IPS-18c (cell line): ENCODE measurements at regions not wholly inside any gene's neighbourhood (a gene's known extent, or its start where the extent isn't known, plus 50 kb on each side); places are given as distances from the start of the nearest gene placed in this dataset.

Experiments used
- H3K4me3 ChIP-seq: 2 replicates; pipeline ENCODE4 v1.7.0; 2013; ENCODE audit warnings: low read depth, mild to moderate bottlenecking, low read length, moderate library complexity; ENCODE audit not compliant: insufficient read depth
- H3K9me3 ChIP-seq: one replicate; pipeline ENCODE4 v1.6.1; 2013; ENCODE audit warnings: mild to moderate bottlenecking, low read length, moderate library complexity; ENCODE audit not compliant: control insufficient read depth, insufficient read depth

DNA sequence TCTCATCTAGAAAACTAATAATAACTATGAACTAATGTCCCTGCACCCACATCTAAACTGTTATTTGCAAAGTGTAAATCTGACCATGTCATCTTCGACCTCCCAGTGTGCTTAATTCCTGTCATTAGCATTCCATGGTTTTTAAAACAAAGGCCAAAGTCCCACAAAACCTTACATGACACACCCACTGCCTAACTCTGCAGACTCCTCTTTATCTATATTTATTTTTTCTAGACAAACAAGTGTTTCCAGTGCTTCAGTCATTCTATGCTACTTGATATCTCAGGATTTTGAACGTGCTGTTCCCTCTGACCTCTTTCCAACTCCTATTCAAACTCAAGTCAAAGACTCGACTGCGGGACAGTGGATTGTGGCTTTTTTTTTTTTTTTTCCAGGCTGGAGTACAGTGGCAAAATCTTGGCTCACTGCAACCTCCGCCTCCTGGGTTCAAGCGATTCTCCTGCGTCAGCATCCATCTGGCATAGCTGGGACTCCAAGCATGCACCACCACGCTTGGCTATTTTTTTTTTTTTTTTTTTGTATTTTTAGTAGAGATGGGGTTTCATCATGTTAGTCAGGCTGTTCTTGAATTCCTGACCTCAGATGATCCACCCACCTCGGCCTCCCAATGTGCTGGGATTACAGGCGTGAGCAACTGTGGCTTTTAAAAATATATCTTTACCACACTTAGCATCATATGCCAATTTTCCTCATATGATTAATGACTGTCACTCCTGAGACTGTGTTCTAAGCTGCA lies 1511.0 kb downstream of the ARAP2 start:
- Histone ChIP-seq H3K4me3 (no peak overlapping the region), H3K9me3 (peaks cover 2% of the 10 kb centered on the region)

GRCh38 chr4:34766935-34767334 lies 1477.4 kb downstream of the ARAP2 start:
- no peak overlapping the region for H3K4me3 ChIP-seq

GRCh38 chr4:34767407-34767806 lies 1476.9 kb downstream of the ARAP2 start:
- Histone ChIP-seq H3K9me3 (no peaks in the 10 kb centered on the region), H3K4me3 (no peak overlapping the region)

More at GRCh38 chr4:34766935-34767334, 1477.4 kb downstream of the ARAP2 start:
- no peaks in the 10 kb centered on the region for H3K9me3 ChIP-seq

DNA sequence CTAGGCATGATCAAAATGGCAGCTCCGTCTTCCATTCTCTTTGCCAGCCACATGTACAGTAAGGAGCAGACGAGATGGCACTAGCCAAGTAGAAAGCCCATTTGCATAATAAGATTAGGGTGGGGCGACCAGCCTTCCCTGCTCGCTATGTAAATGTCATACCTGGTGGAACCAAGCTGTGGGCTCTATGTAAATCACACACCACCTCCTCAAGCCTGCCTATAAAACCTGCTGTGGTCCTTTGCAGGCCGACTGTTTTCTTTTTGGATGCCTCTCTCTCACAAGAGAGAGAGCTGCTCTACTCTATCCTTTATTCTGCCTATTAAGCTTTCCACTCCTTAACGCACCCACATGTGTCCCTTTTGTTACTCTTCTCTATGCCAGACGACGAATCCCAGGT lies 1472.7 kb downstream of the ARAP2 start:
- no peak overlapping the region for H3K4me3 ChIP-seq
- H3K9me3 ChIP-seq = no peaks in the 10 kb centered on the region

- Histone ChIP-seq H3K9me3 (no peaks in the 10 kb centered on the region), H3K4me3 (no peak overlapping the region)
Observed at GRCh38 chr4:34790131-34790530, 1454.2 kb downstream of the ARAP2 start.

DNA sequence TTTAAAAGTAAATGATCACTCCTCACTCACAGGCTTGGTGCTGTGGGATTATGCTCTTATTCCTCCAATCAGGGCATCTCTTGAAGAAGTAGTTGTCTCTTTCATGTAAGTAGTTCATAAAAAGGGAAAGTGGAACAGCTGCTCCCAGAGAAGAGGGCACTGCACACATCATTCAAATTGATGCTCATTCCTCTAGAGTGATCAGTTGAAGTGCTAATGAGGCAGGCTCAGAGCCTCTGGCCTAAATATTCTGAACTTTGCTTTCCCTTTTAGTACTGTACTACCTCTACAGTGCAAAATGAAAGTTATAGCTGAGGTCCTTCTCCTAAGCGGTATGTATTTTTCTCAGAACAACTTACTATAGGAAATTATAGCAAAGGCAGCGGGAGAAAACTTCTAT lies 1453.1 kb downstream of the ARAP2 start:
- H3K4me3 ChIP-seq = no peak overlapping the region
- no peaks in the 10 kb centered on the region for H3K9me3 ChIP-seq

GRCh38 chr4:34800953-34801352 lies 1443.4 kb downstream of the ARAP2 start:
- H3K9me3 ChIP-seq = no peaks in the 10 kb centered on the region
- no peak overlapping the region for H3K4me3 ChIP-seq

- Histone ChIP-seq H3K4me3 (no peak overlapping the region), H3K9me3 (no peaks in the 10 kb centered on the region)
Observed at GRCh38 chr4:34814266-34814665, 1430.0 kb downstream of the ARAP2 start.

DNA sequence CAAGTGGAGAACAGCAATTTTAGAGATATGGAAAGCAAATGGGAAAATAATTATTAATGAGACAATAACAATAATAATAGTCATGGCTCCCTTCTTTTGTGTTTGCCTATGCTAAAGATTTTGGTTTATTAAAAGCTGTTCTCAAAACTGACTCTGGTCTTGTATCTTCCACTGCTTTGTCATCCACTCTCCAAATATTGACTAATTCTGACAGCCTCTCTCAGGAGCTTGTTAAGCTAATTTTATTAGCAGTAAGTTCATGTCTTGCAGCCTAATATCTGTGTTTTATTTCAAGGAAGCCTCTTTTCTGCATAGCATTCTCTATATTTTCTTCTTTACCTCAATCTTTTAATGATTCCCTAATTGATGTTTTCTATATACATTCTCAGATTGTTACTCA lies 1419.8 kb downstream of the ARAP2 start:
- H3K4me3 ChIP-seq = no peak overlapping the region
- H3K9me3 ChIP-seq = peaks cover 3% of the 10 kb centered on the region

DNA sequence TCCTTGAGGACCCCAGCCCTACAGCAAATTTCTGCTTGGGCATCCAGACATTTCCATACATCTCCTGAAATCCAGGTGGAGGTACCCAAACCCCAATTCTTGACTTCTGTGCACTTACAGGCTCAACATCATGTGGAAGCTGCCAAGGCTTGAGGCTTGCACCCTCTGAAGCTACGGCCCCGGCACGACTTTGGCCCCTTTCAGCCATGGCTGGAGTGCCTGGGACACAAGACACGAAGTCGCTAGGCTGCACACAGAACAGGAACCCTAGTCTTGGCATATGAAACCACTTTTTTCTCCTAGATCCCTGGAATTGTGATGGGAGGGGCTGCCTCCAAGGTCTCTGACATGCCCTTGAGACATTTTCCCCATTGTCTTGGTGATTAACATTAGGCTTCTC lies 1417.7 kb downstream of the ARAP2 start:
- Histone ChIP-seq H3K9me3 (peaks cover 3% of the 10 kb centered on the region), H3K4me3 (no peak overlapping the region)

DNA sequence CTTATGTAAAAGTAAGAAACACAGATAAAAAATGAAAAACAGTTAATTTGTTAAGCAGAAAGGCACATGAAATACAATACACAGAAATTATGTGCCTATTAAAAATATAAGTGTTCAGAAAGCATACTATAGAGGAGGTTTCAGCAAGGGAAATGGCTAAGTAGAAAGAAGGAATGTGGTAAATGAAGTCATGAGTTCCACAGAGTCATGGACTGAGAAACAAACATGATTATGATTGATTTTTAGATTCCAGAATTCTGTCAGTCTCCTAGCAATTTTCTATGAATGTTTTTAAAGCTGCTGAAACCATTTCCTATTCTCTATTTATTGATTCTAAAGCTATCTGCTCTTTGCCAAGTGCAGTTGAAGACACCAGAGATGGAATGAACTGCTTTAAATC lies 1398.4 kb downstream of the ARAP2 start:
- Histone ChIP-seq H3K9me3 (no peaks in the 10 kb centered on the region), H3K4me3 (no peak overlapping the region)

DNA sequence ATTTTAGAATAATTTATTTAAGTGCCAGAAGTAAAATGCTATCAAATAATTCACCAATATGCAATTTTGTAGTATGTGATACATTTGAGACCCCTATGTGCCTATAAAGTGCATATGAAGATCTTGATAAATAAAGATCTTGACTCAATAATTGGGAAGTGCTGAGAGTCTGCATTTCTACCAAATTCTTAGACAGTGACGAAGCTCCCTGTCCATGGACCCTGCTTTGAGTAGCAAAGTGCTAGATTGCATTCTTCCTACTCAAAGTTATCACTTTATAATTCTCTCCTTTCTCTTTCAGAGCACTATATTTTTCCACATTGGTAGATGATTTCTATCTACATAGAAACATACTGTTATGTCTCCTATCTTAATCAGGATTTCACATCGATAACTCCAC lies 1393.9 kb downstream of the ARAP2 start:
- Histone ChIP-seq H3K4me3 (no peak overlapping the region), H3K9me3 (peaks cover 2% of the 10 kb centered on the region)

- no peak overlapping the region for H3K4me3 ChIP-seq
- H3K9me3 ChIP-seq = peaks cover 2% of the 10 kb centered on the region
Observed at GRCh38 chr4:34850968-34851367, 1393.3 kb downstream of the ARAP2 start.

DNA sequence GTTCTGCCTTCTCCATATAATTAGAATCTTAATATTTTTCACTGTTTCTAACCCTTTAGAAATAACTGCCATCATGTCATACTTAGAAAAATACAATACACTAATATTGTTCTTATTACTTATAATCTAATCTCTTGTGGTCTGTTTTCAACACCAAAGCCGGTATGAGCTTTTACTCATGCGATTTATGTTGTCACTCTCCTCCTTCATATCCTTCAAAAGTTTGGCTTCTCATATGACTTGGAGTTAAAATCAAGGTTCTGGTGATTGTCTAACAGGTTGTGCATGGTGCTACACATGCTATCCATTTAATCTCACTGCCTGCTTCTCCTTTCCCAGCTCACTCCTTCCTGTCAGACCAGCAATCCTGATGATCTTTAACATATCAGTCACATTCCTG lies 1392.9 kb downstream of the ARAP2 start:
- Histone ChIP-seq H3K4me3 (no peak overlapping the region), H3K9me3 (peaks cover 2% of the 10 kb centered on the region)

DNA sequence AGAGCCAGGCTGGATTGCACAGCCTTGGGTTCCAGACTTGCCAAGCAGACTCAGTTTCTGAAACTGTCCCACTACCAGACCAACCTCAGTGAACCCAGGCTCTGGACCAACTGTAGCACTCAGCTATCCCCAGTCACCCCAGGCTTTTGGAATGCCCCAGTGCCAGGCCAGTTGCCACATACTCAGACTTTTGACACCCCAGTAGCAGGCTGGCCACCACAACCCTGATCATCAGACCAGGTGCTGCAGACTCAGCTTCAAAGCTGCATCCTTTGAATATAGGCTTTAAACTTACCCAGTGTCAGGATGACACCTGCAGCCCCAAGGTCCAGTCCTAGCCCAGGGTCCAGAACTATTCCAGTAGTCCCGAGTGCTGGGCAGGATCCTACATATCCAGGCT lies 1389.9 kb downstream of the ARAP2 start:
- Histone ChIP-seq H3K9me3 (peaks cover 2% of the 10 kb centered on the region), H3K4me3 (no peak overlapping the region)

DNA sequence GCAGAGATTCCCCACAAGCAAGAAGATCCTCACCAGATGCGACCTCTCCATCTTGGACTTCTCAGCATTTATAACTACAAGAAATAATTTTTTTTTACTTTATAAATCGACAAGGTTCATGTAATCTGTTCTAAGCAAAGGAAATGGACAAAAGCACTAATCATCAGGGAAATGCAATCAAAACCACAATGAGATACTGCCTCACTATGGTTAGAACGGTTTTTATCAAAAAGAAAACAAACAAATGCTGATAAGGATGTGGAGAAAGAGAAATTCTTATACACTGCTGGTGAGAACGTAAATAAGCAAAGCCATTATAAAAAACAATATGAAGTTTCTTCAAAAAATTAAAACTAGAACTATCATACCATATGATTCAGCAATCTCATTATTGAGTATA lies 1382.6 kb downstream of the ARAP2 start:
- no peak overlapping the region for H3K4me3 ChIP-seq
- H3K9me3 ChIP-seq = no peaks in the 10 kb centered on the region

GRCh38 chr4:34878961-34879360 lies 1365.4 kb downstream of the ARAP2 start:
- H3K4me3 ChIP-seq = no peak overlapping the region
- no peaks in the 10 kb centered on the region for H3K9me3 ChIP-seq

DNA sequence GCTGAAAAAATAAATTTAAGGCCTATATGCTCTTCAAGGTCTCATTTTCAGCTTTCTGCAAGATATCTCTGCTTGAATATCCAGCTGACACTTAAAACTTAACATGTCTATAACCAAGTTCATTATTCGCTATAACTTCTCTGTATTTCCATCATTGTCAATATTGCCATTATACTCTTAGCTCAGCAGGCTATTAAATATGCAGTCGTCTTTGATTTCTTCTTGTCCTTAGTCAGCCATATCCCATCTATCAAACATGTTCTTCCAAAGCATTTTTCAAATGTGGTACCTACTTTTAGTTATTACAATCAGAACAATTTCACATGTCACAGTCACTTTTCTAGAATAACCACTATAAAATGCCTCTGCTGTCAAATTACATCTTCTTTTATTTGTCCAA lies 1364.1 kb downstream of the ARAP2 start:
- H3K4me3 ChIP-seq = no peak overlapping the region
- no peaks in the 10 kb centered on the region for H3K9me3 ChIP-seq

DNA sequence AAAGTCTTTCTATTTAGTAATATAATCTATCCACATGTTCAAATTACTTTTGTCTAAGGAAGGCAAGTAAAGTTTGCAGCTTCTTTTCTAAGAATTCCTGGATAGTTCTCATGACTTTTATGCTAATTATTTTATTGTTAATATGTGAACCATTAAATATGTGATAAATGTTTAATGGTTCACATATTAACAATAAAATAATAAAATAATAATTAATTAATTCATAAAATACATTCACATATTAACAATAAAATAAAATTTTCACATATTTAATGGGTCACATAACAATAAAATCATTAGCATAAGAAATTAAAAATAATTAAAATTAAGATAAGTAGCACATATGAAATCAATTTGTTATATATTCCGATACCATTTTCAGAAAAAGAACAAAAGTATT lies 1352.4 kb downstream of the ARAP2 start:
- no peaks in the 10 kb centered on the region for H3K9me3 ChIP-seq
- no peak overlapping the region for H3K4me3 ChIP-seq
